ENCODE measurements at regions not wholly inside any gene's neighbourhood (a gene's known extent, or its start where the extent isn't known, plus 50 kb on each side); places are given as distances from the start of the nearest gene placed in this dataset.

DNA sequence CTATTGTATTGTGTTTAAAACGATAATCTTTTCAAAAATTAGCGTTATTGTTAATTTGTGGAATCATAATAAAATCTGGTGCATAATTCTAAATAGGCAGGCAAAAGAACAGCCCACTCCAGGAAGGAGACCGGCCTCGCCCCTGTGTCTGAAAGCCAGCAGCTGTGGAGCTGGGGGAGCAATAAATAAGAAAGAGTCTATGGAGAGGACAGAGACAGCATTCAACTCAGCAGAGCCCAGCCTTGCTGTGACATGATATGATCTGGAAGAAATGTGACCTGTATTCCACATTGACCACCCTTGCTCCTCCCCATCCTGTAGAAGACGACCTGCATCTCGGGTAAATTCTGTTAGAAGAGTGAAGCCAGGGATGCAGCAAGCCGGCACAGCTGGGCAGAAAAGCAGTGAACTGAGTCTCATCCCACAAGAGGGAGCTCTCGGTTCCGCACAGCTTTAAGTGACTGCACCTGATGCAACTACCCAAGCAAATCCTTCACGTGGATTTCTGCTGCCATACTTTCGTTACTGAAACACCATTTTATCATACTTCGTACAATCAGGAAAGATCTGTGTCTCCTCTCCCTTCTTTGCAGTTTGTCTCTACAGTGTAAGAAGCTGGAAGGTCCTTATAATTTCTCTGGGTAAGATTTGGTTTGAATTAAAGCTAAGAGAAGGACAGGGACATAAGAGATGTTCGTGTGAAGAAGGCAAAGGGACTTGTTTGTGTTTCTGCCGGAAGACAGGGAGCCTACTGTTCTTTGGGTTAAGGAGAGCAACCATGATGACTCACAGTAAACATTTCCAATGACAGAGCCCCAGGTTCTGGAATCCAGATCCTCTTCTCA, 427.1 kb downstream of the GPAM start:
- DNase-seq = no peak

GRCh38 chr10:111758593-111758992, 425.0 kb downstream of the GPAM start:
- DNase-seq = no peak

DNA sequence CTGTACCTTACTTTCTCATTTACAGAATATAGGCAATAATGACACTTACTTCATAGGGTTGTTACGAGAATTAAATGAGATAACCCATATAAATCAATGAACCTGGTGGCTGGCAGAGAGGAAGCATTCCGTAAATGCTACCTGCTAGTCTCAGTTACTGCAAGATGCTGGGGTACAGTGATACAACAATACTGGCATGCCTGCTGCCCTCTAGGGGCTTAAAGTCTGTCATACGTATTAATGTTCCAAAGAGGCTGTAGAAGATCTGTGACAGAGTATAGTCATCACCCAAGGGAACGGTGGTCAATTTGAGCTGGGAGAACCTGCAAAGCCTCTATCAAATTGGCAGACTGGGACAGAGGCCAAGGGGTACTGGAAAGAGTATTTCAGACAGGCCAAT, 421.5 kb downstream of the GPAM start:
- DNase-seq = no peak

- no peak for DNase-seq
These were observed 418.3 kb downstream of the GPAM start for GRCh38 chr10:111765216-111765615.

DNA sequence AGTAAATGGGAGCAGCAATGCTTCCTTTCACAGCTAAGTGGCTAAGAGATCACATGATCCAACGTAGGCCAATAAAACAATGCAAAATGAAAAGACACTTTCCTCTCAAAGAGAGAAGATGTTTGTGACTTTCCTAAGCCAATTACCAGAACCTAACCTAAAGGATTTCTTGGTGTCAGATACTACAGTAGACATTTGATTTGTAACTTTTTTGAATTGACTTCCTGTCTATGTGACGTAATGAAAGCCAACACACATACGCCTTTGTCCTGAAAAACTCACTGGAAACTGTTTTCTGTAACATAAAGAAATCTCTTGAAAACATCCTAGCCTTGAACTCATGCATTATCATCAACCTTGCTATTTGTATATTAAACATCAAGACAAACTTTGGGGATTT, 417.1 kb downstream of the GPAM start:
- DNase-seq = no peak

GRCh38 chr10:111767661-111768060, 415.9 kb downstream of the GPAM start:
- no peak for DNase-seq

DNA sequence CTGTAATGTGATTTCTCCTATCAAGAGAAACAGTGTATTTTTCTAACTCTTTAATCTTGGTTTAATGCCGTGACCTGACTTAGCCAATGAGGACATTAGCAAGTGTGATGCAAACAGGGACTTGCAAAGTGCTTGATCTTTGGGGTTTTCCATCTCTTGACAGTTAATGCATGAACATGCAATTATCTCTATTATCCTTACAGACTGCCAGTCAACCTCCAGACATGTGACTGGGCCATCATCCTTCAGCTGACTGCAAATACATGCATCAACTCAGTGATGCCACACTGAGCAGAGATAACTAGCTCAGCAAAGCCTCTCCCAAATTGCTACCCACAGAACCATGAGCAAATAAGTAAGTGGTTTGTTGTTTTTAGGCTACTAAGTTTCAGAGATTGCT, 409.6 kb downstream of the GPAM start:
- DNase-seq = no peak

- DNase-seq = no peak
These were observed 409.1 kb downstream of the GPAM start for GRCh38 chr10:111774486-111774885.

DNA sequence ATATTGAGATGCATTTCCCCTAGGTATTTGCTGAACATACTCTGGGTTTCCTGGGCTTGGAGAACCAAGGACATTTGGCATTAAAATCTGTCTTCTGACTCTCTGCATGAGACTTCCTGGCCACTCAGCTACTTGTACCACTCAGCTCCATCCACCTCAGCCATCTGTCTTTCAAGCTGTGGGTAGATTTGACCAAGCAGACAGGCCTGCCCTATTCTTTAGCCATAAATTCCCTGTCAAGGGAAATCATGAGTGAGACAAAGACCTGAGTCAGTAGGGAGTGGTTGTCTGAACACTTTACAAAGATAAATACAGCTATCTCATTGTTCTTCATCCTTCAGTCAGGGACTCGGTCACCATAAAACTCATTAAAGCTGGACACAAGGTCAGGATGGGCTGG, 399.1 kb downstream of the GPAM start:
- DNase-seq = no peak

- DNase-seq = no peak
These were observed 398.6 kb downstream of the GPAM start for GRCh38 chr10:111784946-111785465.

DNA sequence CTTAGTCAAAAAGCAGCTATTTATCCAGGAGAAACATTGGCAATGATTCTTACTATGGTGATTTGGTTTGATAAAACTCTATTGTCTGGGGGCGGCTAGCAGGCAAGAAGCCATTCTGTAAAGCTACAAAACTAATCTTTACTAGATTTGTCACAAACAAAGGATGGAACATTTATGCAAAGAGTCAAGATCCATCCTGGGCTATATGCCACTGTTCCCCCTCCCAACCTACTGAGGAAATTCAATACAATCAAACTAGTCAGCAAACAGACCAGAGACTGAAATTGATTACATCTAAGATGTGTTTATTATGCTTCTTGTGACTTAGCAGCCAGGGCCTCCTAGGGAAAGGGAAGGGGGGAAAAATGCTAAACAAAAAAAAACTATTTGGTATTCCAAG, 397.6 kb downstream of the GPAM start:
- no peak for DNase-seq

DNA sequence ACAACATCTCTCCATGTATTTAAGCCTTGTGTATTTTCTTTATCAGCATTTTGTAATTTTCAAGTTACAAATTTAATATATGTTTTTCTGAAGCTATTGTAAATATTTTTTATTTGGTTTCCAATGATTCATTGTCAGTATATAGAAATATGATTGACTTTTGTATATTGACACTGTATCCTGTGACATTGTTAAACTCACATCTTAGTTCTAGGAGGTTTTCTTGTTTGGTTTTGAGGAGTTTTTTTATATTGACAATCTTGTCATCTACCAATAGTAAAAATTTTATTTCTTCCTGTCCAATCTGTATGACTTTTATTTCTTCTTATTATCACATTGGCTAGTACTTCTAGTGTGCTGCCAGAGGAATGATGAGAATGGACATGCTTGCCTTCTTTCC, 393.7 kb downstream of the GPAM start:
- no peak for DNase-seq

DNA sequence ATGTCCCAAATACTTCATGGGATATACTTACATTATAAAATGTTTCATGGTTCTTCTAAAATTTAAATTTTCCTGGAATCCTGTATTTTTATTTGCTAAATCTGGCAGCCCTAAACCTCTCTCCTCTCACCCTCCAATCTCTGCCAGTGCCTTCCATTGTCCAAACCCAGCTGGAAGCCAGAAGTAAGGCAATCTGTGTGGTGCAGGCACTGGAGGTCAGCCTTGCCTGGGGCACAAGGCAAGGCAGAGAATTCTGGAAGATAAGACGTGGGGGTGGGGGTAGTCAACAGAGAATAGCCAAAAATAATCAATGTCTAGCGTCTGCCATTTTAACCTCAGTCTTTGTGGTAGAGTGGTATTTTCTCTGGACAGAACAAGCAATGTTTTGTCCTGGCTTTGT, 381.7 kb downstream of the GPAM start:
- no peak for DNase-seq

GRCh38 chr10:111804781-111805180, 378.8 kb downstream of the GPAM start:
- DNase-seq = no peak

DNA sequence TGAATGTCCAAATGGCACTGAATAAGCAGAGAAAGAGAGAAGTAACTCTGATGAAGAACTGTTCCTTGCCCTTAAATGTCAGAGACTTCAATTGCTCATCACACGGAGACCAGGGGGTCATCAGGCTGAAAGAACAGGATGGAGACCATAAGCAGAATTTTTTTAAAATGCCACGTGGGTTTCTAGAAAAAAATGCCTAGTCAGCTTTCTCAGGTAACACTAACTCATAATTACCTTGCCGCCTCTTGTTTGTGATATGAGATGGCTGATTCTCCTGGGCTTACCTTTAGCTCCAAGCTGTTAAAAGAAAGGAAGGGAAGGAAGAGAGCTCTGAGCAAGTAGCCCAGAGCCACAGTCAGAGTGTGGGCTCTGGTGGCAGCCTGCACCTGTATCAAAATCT, 372.0 kb downstream of the GPAM start:
- DNase-seq = no peak

- DNase-seq = no peak
These were observed 363.1 kb downstream of the GPAM start for GRCh38 chr10:111820471-111820870.

- no peak for DNase-seq
These were observed 361.7 kb downstream of the GPAM start for GRCh38 chr10:111821871-111822270.

- no peak for DNase-seq
These were observed 360.9 kb downstream of the GPAM start for GRCh38 chr10:111822661-111823060.

DNA sequence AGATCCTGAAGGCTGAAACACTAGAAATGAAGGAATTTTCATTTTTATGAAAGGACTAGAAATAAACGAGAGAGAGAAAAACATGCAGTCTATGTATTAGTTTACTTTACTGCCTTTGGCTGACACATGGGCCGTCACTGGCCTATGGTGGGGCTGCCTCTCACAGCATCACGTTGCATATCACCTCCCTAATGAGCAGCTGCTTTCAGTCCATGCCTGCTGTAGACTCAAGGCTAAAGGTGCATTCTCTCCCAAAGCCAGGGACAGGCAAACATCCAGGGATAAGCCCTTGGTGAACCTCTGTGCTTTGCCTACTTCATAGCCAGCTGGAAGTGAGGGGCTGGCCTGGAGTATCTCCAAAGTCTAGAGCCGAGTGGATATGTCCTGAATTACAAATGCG, 359.4 kb downstream of the GPAM start:
- DNase-seq = no peak

GRCh38 chr10:111830359-111830758, 353.2 kb downstream of the GPAM start:
- DNase-seq = no peak

GRCh38 chr10:111831058-111831457, 352.5 kb downstream of the GPAM start:
- DNase-seq = no peak

- DNase-seq = no peak
These were observed 350.3 kb downstream of the GPAM start for GRCh38 chr10:111833251-111833650.

- DNase-seq = no peak
These were observed 348.0 kb downstream of the GPAM start for GRCh38 chr10:111835574-111835973.

DNA sequence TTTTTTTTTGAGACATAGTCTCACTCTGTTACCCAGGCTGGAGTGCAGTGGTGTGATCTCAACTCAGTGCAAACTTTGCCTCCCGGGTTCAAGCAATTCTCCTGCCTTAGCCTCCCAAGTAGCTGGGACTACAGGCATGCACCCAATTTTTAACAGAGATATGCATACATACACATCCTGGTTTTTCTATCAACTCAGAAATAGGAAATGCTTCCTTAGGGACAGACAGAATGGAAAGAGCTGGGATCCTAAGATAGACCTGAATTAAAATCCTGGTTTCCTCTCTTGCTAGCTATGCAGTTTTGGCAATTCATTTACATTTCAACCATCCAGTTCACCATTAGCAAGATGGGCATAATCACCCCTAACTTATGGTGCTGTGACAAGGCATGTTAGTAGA, 347.5 kb downstream of the GPAM start:
- no peak for DNase-seq

DNA sequence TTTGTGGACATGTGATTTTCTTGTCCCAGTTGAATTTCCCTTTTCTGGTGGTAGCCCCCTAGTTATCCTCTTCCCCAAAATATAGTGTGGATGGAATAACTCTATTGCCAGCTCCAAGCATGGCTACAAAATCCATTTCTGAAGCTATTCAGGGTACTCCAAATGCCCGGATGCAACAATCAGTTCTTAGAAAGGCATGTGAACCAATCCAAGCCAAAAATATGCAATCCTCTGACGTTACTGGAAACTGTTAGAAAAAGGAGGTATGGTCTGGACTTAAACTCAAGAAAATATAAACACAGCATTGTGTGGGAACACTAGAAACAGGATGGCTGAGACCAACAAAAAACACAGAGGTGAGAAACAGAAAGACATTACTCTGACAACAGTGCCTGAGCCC, 347.0 kb downstream of the GPAM start:
- no peak for DNase-seq
